Ascending aorta (tissue), 2 donors: ENCODE measurements at regions not wholly inside any gene's neighbourhood (a gene's known extent, or its start where the extent isn't known, plus 50 kb on each side); places are given as distances from the start of the nearest gene placed in this dataset.

Source experiments
- DNase-seq, 2 donors: peaks; one replicate each; pipeline ENCODE4 v3.0.0-alpha.2; 2019; ENCODE audit warnings: low spot score in 2 of 2
- H3K27ac ChIP-seq, 2 donors: fragments of 200-600 bp; sonication (generic); one replicate each; pipeline ENCODE4 v1.5.1; 2016 to 2017; ENCODE audit warnings: mild to moderate bottlenecking in 1 of 2
- H3K27me3 ChIP-seq: fragments of 200-600 bp; sonication (generic); one replicate; pipeline ENCODE4 v1.5.1; 2017
- H3K36me3 ChIP-seq, 2 donors: fragments of 200-600 bp; sonication (generic); one replicate each; pipeline ENCODE4 v1.5.1; 2016
- H3K4me1 ChIP-seq, 2 donors: fragments of 200-600 bp; sonication (generic); one replicate each; pipeline ENCODE4 v1.5.1; 2016 to 2017; ENCODE audit warnings: mild to moderate bottlenecking in 1 of 2
- H3K4me3 ChIP-seq, 2 donors: fragments of 200-600 bp; sonication (generic); one replicate each; pipeline ENCODE4 v1.5.1; 2016 to 2017; ENCODE audit warnings: mild to moderate bottlenecking in 1 of 2
- H3K9me3 ChIP-seq, 2 donors: fragments of 200-600 bp; sonication (generic); one replicate each; pipeline ENCODE4 v1.5.1; 2016
- intact Hi-C: fragments of 100-400 bp; cut with DNase I; formaldehyde crosslinking; loops from one replicate; pipeline ENCODE4 v1.15.1; 2023
- TF ChIP-seq, protein P1 (sequence below), 3 experiments: fragments of 200-600 bp in 2 of 3; fragments of 450-650 bp in 1 of 3; sonication (generic) in 2 of 3; IDR thresholded peaks; one replicate each; pipeline ENCODE4 v1.5.1; 2016 to 2019; ENCODE audit warnings: antibody characterized with exemption in 3 of 3, mild to moderate bottlenecking in 1 of 3, moderate library complexity in 1 of 3

- H3K4me1 ChIP-seq = no peaks in the 10 kb centered on the region
- H3K27ac ChIP-seq = no peak overlapping the region
- no peaks in the 10 kb centered on the region for H3K36me3 ChIP-seq
- H3K27me3 ChIP-seq = no peaks in the 10 kb centered on the region
- no peak overlapping the region for H3K4me3 ChIP-seq
- intact Hi-C loops = no loop called here
- no peak for DNase-seq
- TF ChIP-seq, protein P1, sequence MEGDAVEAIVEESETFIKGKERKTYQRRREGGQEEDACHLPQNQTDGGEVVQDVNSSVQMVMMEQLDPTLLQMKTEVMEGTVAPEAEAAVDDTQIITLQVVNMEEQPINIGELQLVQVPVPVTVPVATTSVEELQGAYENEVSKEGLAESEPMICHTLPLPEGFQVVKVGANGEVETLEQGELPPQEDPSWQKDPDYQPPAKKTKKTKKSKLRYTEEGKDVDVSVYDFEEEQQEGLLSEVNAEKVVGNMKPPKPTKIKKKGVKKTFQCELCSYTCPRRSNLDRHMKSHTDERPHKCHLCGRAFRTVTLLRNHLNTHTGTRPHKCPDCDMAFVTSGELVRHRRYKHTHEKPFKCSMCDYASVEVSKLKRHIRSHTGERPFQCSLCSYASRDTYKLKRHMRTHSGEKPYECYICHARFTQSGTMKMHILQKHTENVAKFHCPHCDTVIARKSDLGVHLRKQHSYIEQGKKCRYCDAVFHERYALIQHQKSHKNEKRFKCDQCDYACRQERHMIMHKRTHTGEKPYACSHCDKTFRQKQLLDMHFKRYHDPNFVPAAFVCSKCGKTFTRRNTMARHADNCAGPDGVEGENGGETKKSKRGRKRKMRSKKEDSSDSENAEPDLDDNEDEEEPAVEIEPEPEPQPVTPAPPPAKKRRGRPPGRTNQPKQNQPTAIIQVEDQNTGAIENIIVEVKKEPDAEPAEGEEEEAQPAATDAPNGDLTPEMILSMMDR (IDR thresholded peaks at IDR 0.05) = no peak
- no peaks in the 10 kb centered on the region for H3K9me3 ChIP-seq
Measured at GRCh38 chr9:18045326-18045725, 428.6 kb upstream of the ADAMTSL1 start.

DNA sequence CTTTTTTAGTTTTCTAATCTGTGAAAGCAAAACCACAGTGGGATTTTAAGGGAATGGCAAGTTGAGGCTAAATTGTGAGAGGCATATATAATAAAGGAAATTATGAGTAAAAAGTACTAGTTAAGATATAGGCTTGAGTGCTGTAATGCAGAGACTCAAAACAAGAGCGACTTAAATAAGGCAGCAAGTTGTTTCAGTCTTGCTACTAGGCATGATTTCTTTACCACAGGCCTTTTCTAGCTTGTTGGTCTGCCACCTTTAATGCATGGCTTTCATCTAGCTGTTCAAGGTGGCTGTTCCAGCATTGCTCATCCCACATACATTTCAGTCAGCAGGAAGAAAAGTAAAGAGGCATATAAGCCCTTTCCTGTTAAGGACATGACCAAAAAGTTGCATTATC, 427.9 kb upstream of the ADAMTSL1 start:
- Histone ChIP-seq H3K4me3 (no peak overlapping the region), H3K36me3 (no peaks in the 10 kb centered on the region), H3K27ac (no peak overlapping the region), H3K27me3 (no peaks in the 10 kb centered on the region), H3K4me1 (no peaks in the 10 kb centered on the region), H3K9me3 (no peaks in the 10 kb centered on the region)
- intact Hi-C loops = no loop called here
- TF ChIP-seq, protein P1 (IDR thresholded peaks at IDR 0.05) = no peak
- no peak for DNase-seq

DNA sequence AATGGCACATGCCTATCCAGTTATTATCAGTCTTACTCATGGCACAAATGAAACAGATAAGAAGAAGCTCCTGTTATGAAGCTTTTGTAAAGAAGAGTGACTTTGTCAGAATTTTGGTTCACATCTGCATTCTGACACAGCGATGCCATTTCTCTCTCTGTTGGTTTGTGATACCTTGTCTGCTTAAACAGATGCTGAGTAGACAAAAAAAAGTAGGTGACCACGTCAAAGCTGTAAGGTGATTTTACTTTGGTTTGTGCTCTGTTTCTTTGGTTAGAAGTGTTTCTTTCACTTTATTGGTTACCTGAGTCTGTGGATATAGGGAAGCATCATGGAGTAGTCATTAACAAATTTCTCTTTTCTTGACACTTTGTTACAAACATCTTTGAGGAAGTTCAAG, 422.3 kb upstream of the ADAMTSL1 start:
- no peak overlapping the region for H3K27ac ChIP-seq
- H3K36me3 ChIP-seq = no peaks in the 10 kb centered on the region
- H3K9me3 ChIP-seq = no peaks in the 10 kb centered on the region
- no peaks in the 10 kb centered on the region for H3K27me3 ChIP-seq
- TF ChIP-seq, protein P1 (IDR thresholded peaks at IDR 0.05) = no peak
- intact Hi-C loops = no loop called here
- DNase-seq = no peak
- no peak overlapping the region for H3K4me3 ChIP-seq
- peaks cover 0 to 2% of the 10 kb centered on the region in 2 donors for H3K4me1 ChIP-seq

DNA sequence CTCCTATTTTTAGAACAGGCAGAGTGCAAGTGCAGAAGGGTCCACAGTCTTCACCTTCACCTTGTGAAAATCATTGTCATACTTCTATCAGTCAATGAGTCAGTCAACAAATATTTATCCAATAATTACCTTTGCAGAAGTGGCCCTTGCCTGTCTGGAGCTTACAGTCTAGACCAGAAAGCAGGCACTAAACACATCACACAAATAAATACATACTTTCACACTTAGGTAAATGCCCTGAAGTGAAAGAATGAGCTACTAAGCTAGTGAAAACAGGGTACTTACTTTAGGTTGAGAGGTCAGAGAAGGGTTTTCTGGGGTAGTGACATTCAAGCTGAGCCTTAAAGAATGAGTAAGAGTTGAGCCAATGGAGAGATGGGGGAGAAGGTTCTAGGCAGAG, 421.9 kb upstream of the ADAMTSL1 start:
- H3K27ac ChIP-seq = no peak overlapping the region
- H3K36me3 ChIP-seq = no peaks in the 10 kb centered on the region
- H3K4me3 ChIP-seq = no peak overlapping the region
- H3K9me3 ChIP-seq = no peaks in the 10 kb centered on the region
- TF ChIP-seq, protein P1 (IDR thresholded peaks at IDR 0.05) = no peak
- peaks cover 0 to 2% of the 10 kb centered on the region in 2 donors for H3K4me1 ChIP-seq
- intact Hi-C loops = no loop called here
- DNase-seq = no peak
- H3K27me3 ChIP-seq = no peaks in the 10 kb centered on the region

DNA sequence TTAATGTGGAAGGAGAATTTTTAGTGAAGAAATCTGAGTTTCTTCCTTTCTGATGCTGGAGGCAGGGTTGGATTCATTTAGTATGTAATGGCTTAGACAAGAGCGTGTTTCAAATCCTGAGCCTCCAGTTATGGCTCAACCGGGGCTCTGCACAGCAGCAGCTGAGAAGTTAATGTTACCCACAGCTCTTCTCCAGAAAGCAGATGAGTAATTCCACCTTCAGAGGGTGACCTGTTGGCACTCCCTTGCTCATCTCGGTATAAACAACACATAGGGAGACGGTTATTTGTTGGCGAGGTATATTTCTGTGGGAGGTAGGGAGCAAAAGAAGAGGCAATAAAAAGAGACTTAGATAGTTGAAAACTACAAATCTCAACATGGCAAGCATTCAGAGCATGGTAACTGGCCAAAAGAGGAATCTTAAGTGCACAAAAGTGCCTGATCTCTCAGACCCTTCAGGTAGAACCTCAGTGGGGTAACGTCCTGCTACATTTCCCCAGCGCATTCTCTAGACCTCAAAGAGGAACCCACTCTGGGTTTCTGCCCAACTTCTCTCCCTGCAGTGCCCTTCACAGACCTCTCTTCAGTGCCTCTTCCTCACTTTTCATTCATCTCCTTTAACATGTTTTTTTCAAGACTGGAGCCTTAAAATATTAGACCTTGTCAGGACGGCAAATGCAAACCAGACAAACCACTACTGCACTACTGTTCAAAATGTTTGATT, 417.5 kb upstream of the ADAMTSL1 start:
- TF ChIP-seq, protein P1 (IDR thresholded peaks at IDR 0.05) = no peak
- intact Hi-C loops = no loop called here
- peaks cover 0 to 5% of the 10 kb centered on the region in 2 donors for H3K4me1 ChIP-seq
- H3K4me3 ChIP-seq = no peak overlapping the region
- no peaks in the 10 kb centered on the region for H3K36me3 ChIP-seq
- DNase-seq = no peak
- H3K9me3 ChIP-seq = no peaks in the 10 kb centered on the region
- no peak overlapping the region for H3K27ac ChIP-seq
- H3K27me3 ChIP-seq = no peaks in the 10 kb centered on the region

- H3K36me3 ChIP-seq = no peaks in the 10 kb centered on the region
- intact Hi-C loops = no loop called here
- no peak overlapping the region for H3K27ac ChIP-seq
- DNase-seq = no peak
- peaks cover 0 to 5% of the 10 kb centered on the region in 2 donors for H3K4me1 ChIP-seq
- no peaks in the 10 kb centered on the region for H3K27me3 ChIP-seq
- H3K9me3 ChIP-seq = no peaks in the 10 kb centered on the region
- TF ChIP-seq, protein P1 (IDR thresholded peaks at IDR 0.05) = no peak
- H3K4me3 ChIP-seq = no peak overlapping the region
Measured at GRCh38 chr9:18056993-18057369, 417.0 kb upstream of the ADAMTSL1 start.
